CD4-positive, alpha-beta T cell treated with Interleukin-21 for 1 hour (primary cell): ENCODE measurements at regions not wholly inside any gene's neighbourhood (a gene's known extent, or its start where the extent isn't known, plus 50 kb on each side); places are given as distances from the start of the nearest gene placed in this dataset.
A peak's percentile ranks its signal among the peaks of the same experiment; 100 is the strongest.

Experiments
- DNase-seq: peaks from one replicate; pipeline ENCODE4 v3.0.0-alpha.2; 2020

DNA sequence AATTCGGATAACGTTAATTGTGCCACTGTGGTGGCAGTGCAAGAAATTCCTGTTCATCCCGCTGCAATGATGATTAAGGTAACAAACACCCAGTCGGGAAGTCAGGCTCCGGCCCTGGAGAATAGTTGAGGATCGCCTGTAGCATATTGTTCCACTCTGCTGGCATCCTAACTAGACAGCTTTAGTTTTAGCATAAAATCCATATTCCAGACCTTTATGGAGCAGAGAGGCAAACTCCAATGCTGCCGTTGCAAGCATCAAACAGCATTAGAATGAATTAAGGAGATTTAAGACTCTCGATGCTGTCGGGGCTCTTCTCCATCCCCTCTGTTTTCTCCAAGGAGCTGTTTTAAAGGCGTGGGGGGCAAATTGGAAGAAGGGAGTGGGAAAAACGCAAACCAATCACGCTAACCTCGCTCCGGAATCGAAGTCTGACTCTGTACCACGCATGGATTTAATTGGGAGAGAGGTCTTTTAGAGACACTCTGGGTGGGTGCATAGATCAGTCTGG is 660.4 kb downstream of the VRK1 start:
- no peak for DNase-seq

DNA sequence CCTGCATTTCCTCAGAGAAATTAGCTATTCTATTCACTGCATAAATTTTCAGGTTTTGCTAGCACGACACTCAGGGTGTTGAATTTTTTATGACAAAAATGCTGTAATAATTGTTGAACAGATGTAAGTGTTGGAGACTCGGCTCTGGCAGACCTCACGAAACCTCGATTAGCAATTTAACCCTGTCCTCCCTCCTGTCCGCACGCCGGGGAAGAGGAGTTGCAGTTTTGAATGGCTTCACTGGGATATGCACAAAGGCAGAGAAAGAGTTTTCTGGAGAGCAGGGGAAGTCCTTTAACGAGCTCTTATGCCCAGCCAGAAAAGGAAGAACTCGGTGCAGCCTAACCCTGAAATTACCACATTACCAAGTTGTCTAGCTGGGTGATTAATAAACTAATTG is 661.1 kb downstream of the VRK1 start:
- DNase-seq, result no peak

- peak; percentile 86 for DNase-seq
These were observed 661.7 kb downstream of the VRK1 start for GRCh38 chr14:97458661-97459579.

DNA sequence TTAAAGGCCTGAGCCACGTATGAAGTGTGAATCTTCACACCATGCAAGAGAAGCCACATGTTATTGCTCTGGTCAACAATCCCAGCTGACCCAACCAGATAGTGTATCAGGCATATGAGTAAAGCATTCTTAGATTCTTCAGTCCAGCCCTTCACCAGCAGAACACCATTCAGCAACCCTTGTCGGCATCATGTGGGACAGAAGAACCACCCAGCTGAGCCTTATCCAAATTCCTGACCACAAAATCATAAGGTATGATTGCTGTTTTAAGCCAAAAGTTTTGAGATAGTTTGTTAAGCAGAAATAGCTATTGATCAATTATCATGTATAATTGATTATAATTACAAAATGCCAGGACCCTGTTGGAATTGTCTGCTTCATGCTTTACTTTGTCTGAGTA is 664.9 kb downstream of the VRK1 start:
- DNase-seq, result no peak

DNA sequence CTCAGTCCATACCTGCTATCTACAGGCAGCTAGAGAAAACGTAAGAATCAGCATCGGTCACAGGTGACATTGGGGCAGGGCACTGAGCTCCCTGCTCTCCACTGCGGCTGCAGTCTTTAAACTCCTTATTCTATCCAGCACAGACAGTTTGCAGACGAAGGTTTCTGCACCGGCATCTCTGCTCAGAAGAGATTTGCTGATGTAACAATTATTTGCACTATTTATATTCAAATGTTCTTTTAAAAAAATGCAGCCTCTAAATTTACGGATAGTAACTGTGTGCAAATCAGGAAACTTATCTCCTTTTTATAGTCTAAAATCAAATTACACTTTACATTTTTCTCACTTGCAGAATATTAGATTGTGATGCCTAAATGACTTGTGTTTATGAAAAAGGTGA is 671.0 kb downstream of the VRK1 start:
- DNase-seq, result no peak

- peak; percentile 9 for DNase-seq
These were observed 680.2 kb downstream of the VRK1 start for GRCh38 chr14:97477353-97477752.

GRCh38 chr14:97485201-97485600 is 688.0 kb downstream of the VRK1 start:
- no peak for DNase-seq

- DNase-seq, result no peak
These were observed 689.5 kb downstream of the VRK1 start for GRCh38 chr14:97486601-97487120.

DNA sequence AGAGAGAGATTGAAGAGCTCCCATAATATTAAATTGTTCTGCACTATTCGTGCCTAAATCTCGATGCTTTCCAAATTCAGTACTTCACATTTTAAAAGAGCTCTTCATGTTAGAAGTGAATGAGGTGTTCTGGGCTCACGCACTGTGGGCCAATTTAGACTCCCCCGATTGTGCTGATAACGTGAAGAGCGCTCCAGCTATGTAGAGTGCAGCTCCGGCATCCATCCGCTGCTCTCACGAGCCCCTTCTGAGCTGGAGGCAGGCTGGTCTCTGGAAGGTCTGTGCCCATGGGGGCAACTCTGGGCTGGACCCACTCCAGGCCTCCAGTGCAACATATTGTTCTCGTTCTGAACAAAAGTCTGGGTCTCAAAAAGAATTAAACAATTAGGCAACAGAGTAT is 692.6 kb downstream of the VRK1 start:
- DNase-seq, result no peak

DNA sequence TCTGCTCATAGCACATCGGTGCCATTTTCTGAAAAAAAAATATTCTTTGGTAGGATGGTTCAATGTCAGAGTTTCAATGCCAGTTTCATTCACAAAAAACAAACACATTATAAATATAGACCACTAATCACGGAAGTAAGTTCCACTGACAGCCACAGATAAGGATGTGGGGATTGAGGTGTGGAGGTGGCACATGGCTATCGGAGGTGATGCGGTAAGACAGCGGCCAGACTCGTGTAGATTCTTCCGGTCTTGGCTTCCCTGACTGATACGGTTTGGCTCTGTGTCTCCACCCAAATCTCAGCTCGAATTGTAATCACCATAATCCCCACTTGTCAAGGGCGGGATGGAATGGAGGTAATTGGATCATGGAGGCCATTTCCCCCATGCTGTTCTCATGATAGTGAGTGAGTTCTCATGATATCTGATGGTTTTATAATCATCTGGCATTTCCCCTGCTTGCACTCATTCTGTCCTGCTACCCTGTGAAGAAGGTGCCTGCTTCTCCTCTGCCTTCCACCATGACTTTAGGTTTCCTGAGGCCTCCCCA is 693.4 kb downstream of the VRK1 start:
- DNase-seq, result peak; percentile 25

GRCh38 chr14:97491697-97492096 is 694.5 kb downstream of the VRK1 start:
- no peak for DNase-seq

- no peak for DNase-seq
These were observed 702.8 kb downstream of the VRK1 start for GRCh38 chr14:97499790-97500481.

DNA sequence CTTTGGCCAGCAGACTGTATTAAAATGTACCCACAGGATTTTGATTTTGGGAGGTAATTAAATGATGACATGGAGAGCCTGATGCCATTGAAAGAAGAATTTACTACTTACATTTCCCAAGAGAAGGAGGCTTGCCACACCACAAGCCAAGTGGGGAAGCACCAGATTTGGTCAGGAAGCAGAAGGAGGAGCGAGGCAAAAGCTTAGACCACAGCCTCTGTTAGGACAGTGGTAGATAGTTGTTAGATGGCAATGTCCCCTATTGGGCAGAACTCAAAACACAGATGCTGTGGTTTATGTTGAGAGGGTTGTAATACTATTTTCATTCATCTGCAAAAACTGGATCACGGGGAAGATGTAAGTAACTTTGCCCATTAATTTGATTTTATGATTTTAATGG is 709.4 kb downstream of the VRK1 start:
- no peak for DNase-seq

DNA sequence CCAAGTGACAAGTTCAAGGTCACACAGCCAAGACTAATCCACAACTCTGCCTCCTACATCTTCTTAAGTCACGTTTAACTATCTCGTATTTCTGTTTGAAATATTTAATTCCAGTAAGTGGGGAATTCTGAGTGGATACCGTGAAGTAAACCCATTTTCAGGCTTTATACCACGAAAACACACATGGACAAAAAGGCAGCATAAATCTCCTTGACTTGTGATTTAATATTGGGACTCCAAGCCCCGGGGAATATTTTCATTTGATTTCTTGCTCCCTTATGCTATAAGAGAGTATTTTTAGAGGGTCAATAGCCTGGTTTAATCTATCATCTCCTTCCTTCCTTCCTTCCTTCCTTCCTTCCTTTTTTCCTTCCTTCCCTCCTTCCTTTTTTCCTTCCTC is 716.7 kb downstream of the VRK1 start:
- DNase-seq, result no peak

DNA sequence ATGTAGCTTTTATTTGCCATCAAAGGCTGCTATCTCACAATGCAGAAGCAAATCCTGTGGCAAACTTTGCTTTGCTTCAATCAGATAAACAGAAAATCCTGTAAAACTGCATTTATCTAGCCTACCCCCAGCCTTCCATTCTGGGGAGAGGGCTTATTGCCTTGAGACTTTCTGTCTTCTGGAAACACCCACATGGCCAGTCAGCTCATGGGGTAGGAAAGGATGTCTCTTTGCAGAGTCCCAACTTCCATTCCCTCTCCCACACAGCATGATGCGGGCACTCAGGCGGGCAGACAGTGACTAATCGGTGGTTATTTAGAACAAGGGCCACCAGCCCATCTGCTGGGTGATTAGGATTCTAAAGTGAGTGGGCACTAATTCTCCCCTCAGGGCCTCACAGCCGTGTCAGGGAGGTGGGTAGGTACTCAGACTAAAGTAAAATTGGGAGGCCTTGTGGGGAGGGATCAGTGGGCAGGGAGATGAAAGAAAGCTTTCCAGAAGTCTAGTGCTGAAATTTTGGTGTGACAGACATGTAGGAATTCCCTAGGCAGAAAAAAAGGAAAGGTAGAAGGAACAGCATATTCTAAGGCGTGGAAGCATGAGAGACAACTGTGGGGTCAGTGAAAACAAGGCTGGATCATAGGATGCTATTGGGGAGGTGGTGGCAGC is 720.5 kb downstream of the VRK1 start:
- no peak for DNase-seq

DNA sequence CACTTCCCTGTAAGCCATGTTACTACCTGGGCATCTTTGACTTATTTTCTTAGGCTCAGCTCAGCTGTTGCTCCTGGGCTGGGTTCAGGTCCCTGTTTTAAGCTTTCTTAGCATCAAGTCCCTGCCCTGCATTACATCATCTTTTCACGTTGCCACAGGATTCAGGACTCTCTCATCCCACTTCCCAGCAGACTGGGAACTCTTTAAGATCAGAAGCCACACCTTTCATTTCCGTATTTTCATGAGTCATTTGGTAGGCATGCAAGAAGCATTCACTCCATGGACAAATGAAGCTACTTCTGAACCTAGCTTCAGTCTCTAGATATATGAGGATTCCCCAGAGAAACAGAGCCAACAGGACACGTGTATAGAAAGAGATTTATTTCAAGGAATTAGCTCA is 726.8 kb downstream of the VRK1 start:
- DNase-seq, result no peak

- DNase-seq, result no peak
These were observed 727.6 kb downstream of the VRK1 start for GRCh38 chr14:97524589-97525319.

DNA sequence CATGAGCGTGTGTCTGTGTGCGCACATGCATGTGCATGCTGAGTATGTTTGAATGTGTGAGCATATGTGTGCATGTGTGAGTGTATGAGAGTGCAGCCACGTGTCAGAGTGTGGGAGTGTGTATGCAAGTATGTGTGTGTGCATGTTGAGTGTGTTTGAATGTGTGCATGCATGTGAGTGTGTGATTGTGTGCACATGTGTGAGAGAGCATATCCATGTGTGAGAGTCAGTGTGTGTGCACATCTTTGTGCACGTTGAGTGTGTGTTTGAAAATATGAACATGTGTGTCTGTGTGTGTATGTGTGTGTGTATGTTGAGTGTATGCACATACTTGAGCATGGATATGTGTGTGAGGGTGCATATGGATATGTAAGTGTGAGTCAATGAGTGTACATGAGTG is 730.8 kb downstream of the VRK1 start:
- no peak for DNase-seq

- no peak for DNase-seq
These were observed 734.9 kb downstream of the VRK1 start for GRCh38 chr14:97532052-97532451.

DNA sequence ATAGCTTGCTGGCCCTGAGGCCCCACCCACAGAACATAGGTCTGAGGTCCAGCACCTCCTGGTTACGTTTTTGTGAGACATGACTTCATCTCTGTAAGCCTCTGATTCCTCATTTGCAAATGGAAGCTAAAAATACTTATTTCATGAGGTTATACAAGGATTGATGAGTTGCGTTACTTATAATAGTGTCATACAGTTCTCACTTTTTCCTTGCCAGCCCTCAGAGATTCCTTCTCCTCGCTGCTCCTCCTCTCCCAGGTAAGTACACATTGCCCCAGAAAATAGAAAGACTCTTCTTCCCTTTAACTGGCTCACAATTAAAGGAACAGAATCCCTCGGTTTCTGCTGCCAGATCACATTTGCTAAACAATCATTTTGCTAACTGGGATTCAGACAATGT is 739.2 kb downstream of the VRK1 start:
- DNase-seq, result no peak

GRCh38 chr14:97538749-97539410 is 741.7 kb downstream of the VRK1 start:
- no peak for DNase-seq

- no peak for DNase-seq
These were observed 742.2 kb downstream of the VRK1 start for GRCh38 chr14:97539411-97539795.
